ENCODE measurements at regions not wholly inside any gene's neighbourhood (a gene's known extent, or its start where the extent isn't known, plus 50 kb on each side); places are given as distances from the start of the nearest gene placed in this dataset.
A peak's percentile ranks its signal among the peaks of the same experiment; 100 is the strongest.

- Histone ChIP-seq H3K27me3 (ENCODE audit: insufficient read depth, low read depth, low read length) (no peaks in the 10 kb centered on the region), H3K9ac (ENCODE audit: low read length) (no peak overlapping the region), H3K9me2 (ENCODE audit: insufficient read depth, low read length) (no peaks in the 10 kb centered on the region), H3K4me3 (ENCODE audit: low read length) (no peak overlapping the region), H3K9me3 (ENCODE audit: low read length) (no peaks in the 10 kb centered on the region), H3K36me3 (ENCODE audit: insufficient read depth, low read length) (no peaks in the 10 kb centered on the region), H3K79me2 (replicated peaks; ENCODE audit: insufficient read depth, low read length) (no peaks in the 10 kb centered on the region), H2AFZ (ENCODE audit: low read depth, low read length) (no peak overlapping the region), H3K27ac (ENCODE audit: low read length) (no peak overlapping the region), H3K4me2 (ENCODE audit: low read length) (no peak overlapping the region), H3F3A (ENCODE audit: insufficient read depth, low read length, poor library complexity, severe bottlenecking) (no peaks in the 10 kb centered on the region), H4K20me1 (ENCODE audit: insufficient read depth) (no peaks in the 10 kb centered on the region)
- TF ChIP-seq, protein P1, sequence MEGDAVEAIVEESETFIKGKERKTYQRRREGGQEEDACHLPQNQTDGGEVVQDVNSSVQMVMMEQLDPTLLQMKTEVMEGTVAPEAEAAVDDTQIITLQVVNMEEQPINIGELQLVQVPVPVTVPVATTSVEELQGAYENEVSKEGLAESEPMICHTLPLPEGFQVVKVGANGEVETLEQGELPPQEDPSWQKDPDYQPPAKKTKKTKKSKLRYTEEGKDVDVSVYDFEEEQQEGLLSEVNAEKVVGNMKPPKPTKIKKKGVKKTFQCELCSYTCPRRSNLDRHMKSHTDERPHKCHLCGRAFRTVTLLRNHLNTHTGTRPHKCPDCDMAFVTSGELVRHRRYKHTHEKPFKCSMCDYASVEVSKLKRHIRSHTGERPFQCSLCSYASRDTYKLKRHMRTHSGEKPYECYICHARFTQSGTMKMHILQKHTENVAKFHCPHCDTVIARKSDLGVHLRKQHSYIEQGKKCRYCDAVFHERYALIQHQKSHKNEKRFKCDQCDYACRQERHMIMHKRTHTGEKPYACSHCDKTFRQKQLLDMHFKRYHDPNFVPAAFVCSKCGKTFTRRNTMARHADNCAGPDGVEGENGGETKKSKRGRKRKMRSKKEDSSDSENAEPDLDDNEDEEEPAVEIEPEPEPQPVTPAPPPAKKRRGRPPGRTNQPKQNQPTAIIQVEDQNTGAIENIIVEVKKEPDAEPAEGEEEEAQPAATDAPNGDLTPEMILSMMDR (IDR thresholded peaks at IDR 0.05; ENCODE audit: poor library complexity, severe bottlenecking): no peak
- no peak for TF ChIP-seq REST (IDR thresholded peaks at IDR 0.05; ENCODE audit: borderline replicate concordance)
- no peak for TF ChIP-seq RAD21 (conservative IDR thresholded peaks at IDR 0.05)
- TF ChIP-seq MXI1 (conservative IDR thresholded peaks at IDR 0.05; ENCODE audit: poor library complexity, severe bottlenecking): no peak
These were observed 262.8 kb downstream of the PTH2R start for GRCh38 chr2:208669394-208669793.

- Histone ChIP-seq H3K9me2 (ENCODE audit: insufficient read depth, low read length) (no peaks in the 10 kb centered on the region), H3K4me3 (ENCODE audit: low read length) (no peak overlapping the region), H3K4me2 (ENCODE audit: low read length) (no peak overlapping the region), H3K36me3 (ENCODE audit: insufficient read depth, low read length) (no peaks in the 10 kb centered on the region), H3K9me3 (ENCODE audit: low read length) (no peaks in the 10 kb centered on the region), H3F3A (ENCODE audit: insufficient read depth, low read length, poor library complexity, severe bottlenecking) (no peaks in the 10 kb centered on the region), H3K27ac (ENCODE audit: low read length) (no peak overlapping the region), H3K9ac (ENCODE audit: low read length) (no peak overlapping the region), H4K20me1 (ENCODE audit: insufficient read depth) (no peaks in the 10 kb centered on the region), H2AFZ (ENCODE audit: low read depth, low read length) (peak overlapping the region; percentile 21), H3K27me3 (ENCODE audit: insufficient read depth, low read depth, low read length) (no peaks in the 10 kb centered on the region), H3K79me2 (replicated peaks; ENCODE audit: insufficient read depth, low read length) (no peaks in the 10 kb centered on the region)
- TF ChIP-seq EP300 (conservative IDR thresholded peaks at IDR 0.05; ENCODE audit: poor library complexity, severe bottlenecking): no peak
- no peak for TF ChIP-seq POLR2AphosphoS5 (IDR thresholded peaks at IDR 0.05)
- TF ChIP-seq SMC3 (conservative IDR thresholded peaks at IDR 0.05; ENCODE audit: poor library complexity): no peak
- no peak for TF ChIP-seq EZH2 (IDR thresholded peaks at IDR 0.05; ENCODE audit: borderline replicate concordance, insufficient read depth, low read length, poor library complexity, severe bottlenecking)
- no peak for TF ChIP-seq MXI1 (conservative IDR thresholded peaks at IDR 0.05; ENCODE audit: poor library complexity, severe bottlenecking)
- TF ChIP-seq REST (IDR thresholded peaks at IDR 0.05; ENCODE audit: borderline replicate concordance): no peak
- TF ChIP-seq RAD21 (conservative IDR thresholded peaks at IDR 0.05): no peak
- TF ChIP-seq, protein P1 (IDR thresholded peaks at IDR 0.05; ENCODE audit: poor library complexity, severe bottlenecking): no peak
- TF ChIP-seq TAF1 (IDR thresholded peaks at IDR 0.05; ENCODE audit: low read depth): no peak
These were observed 264.7 kb downstream of the PTH2R start for GRCh38 chr2:208671284-208671683.
